ENCODE measurements at regions not wholly inside any gene's neighbourhood (a gene's known extent, or its start where the extent isn't known, plus 50 kb on each side); places are given as distances from the start of the nearest gene placed in this dataset.
A peak's percentile ranks its signal among the peaks of the same experiment; 100 is the strongest.

DNA sequence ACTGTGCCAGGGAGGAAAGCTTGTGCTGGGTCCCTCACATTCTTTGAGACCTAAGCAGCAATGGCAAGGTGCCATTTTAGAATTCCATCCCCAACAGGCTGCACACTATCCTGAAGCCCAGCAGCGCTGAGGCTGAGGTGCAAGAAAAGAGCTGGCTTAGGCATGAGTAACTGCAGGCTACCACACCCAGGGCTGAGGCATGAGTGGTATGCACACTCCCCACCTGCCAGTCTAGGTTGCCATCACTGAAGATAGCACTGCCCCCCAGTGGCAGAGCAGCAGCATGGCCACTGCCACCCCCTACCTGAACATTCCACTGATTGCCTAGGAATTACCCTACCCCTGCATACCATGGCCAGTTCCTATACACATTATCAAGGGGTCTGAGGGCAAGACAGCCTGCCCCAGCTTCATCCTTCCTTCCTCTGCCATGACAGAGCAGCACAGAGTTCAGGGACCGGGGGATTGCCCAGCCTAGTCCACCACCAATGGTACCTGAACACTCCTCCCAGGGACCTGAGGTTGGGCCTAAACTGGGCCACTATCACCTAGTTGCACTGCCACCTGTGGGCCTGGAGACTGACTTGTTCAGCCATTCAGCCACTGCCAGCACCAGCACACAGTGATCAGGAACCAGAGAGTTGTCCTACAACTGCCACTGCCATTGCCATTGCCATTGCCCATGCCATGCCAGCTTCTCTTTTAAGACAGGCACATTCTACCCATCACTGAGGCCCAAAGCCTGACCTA, 129.8 kb downstream of the SATB1 start:
- Histone ChIP-seq H3K9ac (ENCODE audit: low read length in 3 of 3) (no peak overlapping the region), H3K4me1 (ENCODE audit: control insufficient read depth in 2 of 3, insufficient read depth in 2 of 3, low read depth in 1 of 3, low read length in 3 of 3) (no peaks in the 10 kb centered on the region), H3K4me3 (ENCODE audit: low read length in 3 of 3) (no peak overlapping the region), H3K36me3 (ENCODE audit: control insufficient read depth in 2 of 3, insufficient read depth in 3 of 3, low read length in 3 of 3) (no peaks in the 10 kb centered on the region), H3K9me3 (ENCODE audit: control insufficient read depth in 2 of 3, insufficient read depth in 1 of 3, low read length in 3 of 3) (peaks cover 0 to 8% (median 0%) of the 10 kb centered on the region in 3 donors), H3K27ac (ENCODE audit: low read depth in 2 of 2, low read length in 2 of 2) (no peak overlapping the region), H3K27me3 (ENCODE audit: control insufficient read depth, insufficient read depth, low read length) (no peaks in the 10 kb centered on the region)
- FAIRE-seq (no peak), DNase-seq (peak; percentile 4 to 46 (median 34))
- peak; percentile 32 for TF ChIP-seq CTCF (IDR thresholded peaks at IDR 0.05; ENCODE audit: borderline replicate concordance, extremely low read depth, insufficient read depth)
- intact Hi-C loops (cut with DNase I) = no loop called here

- Histone ChIP-seq H3K9me3 (ENCODE audit: control insufficient read depth in 2 of 3, insufficient read depth in 1 of 3, low read length in 3 of 3) (no peaks in the 10 kb centered on the region), H3K9ac (ENCODE audit: low read length in 3 of 3) (no peak overlapping the region), H3K4me1 (ENCODE audit: control insufficient read depth in 2 of 3, insufficient read depth in 2 of 3, low read depth in 1 of 3, low read length in 3 of 3) (no peaks in the 10 kb centered on the region), H3K27me3 (ENCODE audit: control insufficient read depth, insufficient read depth, low read length) (no peaks in the 10 kb centered on the region), H3K27ac (ENCODE audit: low read depth in 2 of 2, low read length in 2 of 2) (no peak overlapping the region), H3K36me3 (ENCODE audit: control insufficient read depth in 2 of 3, insufficient read depth in 3 of 3, low read length in 3 of 3) (no peaks in the 10 kb centered on the region), H3K4me3 (ENCODE audit: low read length in 3 of 3) (no peak overlapping the region)
- intact Hi-C loops (cut with DNase I) = no loop called here
- no peak for TF ChIP-seq CTCF (IDR thresholded peaks at IDR 0.05; ENCODE audit: borderline replicate concordance, extremely low read depth, insufficient read depth)
- FAIRE-seq (no peak), DNase-seq (no peak)
Measured at GRCh38 chr3:18290157-18290556, 135.0 kb downstream of the SATB1 start.

DNA sequence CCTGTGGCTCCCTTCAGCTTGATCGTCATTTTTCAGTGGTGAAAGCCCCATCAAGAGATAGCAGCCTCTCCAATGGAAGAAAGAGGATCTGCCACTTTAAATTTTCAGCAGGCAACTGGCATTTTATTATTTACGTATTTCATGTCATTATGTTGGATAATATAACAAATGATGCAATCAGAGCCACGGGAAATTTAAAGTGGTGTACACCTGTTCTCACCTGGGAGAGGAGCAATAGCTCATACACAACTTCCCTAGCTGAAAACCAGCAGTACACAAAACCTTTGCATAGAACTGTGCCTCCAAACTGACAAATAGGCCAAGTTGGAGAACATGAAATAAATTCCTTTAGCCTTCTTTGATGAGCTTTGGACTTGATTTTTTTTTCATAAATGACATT, 136.9 kb downstream of the SATB1 start:
- no peak for TF ChIP-seq CTCF (IDR thresholded peaks at IDR 0.05; ENCODE audit: borderline replicate concordance, extremely low read depth, insufficient read depth)
- FAIRE-seq (no peak), DNase-seq (no peak)
- no peak overlapping the region for H3K27ac ChIP-seq (ENCODE audit: low read depth in 2 of 2, low read length in 2 of 2)
- no peaks in the 10 kb centered on the region for H3K9me3 ChIP-seq (ENCODE audit: control insufficient read depth in 2 of 3, insufficient read depth in 1 of 3, low read length in 3 of 3)
- no peak overlapping the region for H3K4me3 ChIP-seq (ENCODE audit: low read length in 3 of 3)
- H3K4me1 ChIP-seq (ENCODE audit: control insufficient read depth in 2 of 3, insufficient read depth in 2 of 3, low read depth in 1 of 3, low read length in 3 of 3) = no peaks in the 10 kb centered on the region
- no peak overlapping the region for H3K9ac ChIP-seq (ENCODE audit: low read length in 3 of 3)
- H3K27me3 ChIP-seq (ENCODE audit: control insufficient read depth, insufficient read depth, low read length) = no peaks in the 10 kb centered on the region
- intact Hi-C loops (cut with DNase I) = no loop called here
- no peaks in the 10 kb centered on the region for H3K36me3 ChIP-seq (ENCODE audit: control insufficient read depth in 2 of 3, insufficient read depth in 3 of 3, low read length in 3 of 3)

DNA sequence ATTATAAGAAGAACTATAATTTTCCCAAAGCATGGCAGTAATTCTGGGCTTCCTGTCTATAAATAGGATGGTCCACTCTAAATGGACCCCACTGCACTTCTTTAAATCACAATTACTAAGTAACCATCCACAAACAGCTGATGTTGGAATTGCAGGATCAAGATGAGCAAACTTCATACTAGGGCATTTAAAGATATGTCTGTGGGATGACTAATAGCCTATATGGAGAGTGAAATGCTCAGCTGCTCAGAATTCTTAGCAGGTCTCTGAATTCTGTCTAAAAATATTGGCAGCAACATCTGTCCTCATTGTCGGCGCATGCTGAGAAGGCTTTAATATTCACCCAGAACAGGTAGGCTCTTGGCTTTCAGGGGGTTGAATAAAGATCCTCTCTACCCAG, 140.4 kb downstream of the SATB1 start:
- Histone ChIP-seq H3K27ac (ENCODE audit: low read depth in 2 of 2, low read length in 2 of 2) (no peak overlapping the region), H3K4me3 (ENCODE audit: low read length in 3 of 3) (no peak overlapping the region), H3K9me3 (ENCODE audit: control insufficient read depth in 2 of 3, insufficient read depth in 1 of 3, low read length in 3 of 3) (no peaks in the 10 kb centered on the region), H3K36me3 (ENCODE audit: control insufficient read depth in 2 of 3, insufficient read depth in 3 of 3, low read length in 3 of 3) (no peaks in the 10 kb centered on the region), H3K9ac (ENCODE audit: low read length in 3 of 3) (no peak overlapping the region), H3K4me1 (ENCODE audit: control insufficient read depth in 2 of 3, insufficient read depth in 2 of 3, low read depth in 1 of 3, low read length in 3 of 3) (no peaks in the 10 kb centered on the region), H3K27me3 (ENCODE audit: control insufficient read depth, insufficient read depth, low read length) (no peaks in the 10 kb centered on the region)
- intact Hi-C loops (cut with DNase I) = no loop called here
- DNase-seq = no peak
- no peak for FAIRE-seq
- TF ChIP-seq CTCF (IDR thresholded peaks at IDR 0.05; ENCODE audit: borderline replicate concordance, extremely low read depth, insufficient read depth) = no peak

All from kidney (tissue), 13 donors.